ENCODE measurements at regions not wholly inside any gene's neighbourhood (a gene's known extent, or its start where the extent isn't known, plus 50 kb on each side); places are given as distances from the start of the nearest gene placed in this dataset.
"Not testable (repeated sequence)": the region's sequence is repeated elsewhere in the genome, so short reads cannot be mapped to it uniquely, and the experiment has no call there.

DNA sequence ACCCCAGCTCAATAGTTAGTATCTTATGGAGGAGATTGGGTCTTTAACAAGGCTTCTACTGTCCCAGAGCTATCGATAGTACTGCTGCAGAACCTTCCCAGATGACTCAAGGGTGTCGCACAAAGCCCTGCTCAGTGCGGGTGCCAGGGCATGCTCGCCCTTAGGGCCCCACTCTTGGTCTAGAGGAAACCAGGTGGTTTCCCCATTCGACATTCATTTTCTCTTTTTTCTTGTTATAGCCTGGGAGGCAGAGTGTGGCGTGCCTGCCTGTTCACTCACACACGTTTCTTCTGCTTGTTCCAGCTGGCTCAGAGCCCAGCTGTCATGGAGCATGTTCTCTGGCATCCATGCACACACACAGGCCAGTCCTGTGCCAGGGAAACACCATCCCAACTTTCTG is 144.5 kb downstream of the SMIM20 start:
- DNase-seq (ENCODE audit: low read depth), result peak; percentile 95
- TF ChIP-seq, protein P1, sequence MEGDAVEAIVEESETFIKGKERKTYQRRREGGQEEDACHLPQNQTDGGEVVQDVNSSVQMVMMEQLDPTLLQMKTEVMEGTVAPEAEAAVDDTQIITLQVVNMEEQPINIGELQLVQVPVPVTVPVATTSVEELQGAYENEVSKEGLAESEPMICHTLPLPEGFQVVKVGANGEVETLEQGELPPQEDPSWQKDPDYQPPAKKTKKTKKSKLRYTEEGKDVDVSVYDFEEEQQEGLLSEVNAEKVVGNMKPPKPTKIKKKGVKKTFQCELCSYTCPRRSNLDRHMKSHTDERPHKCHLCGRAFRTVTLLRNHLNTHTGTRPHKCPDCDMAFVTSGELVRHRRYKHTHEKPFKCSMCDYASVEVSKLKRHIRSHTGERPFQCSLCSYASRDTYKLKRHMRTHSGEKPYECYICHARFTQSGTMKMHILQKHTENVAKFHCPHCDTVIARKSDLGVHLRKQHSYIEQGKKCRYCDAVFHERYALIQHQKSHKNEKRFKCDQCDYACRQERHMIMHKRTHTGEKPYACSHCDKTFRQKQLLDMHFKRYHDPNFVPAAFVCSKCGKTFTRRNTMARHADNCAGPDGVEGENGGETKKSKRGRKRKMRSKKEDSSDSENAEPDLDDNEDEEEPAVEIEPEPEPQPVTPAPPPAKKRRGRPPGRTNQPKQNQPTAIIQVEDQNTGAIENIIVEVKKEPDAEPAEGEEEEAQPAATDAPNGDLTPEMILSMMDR (IDR thresholded peaks at IDR 0.05; ENCODE audit: insufficient read depth, low read depth, low read length, missing control alignments), result no peak
- no peak overlapping the region for H3K4me3 ChIP-seq (ENCODE audit: low read length)

DNA sequence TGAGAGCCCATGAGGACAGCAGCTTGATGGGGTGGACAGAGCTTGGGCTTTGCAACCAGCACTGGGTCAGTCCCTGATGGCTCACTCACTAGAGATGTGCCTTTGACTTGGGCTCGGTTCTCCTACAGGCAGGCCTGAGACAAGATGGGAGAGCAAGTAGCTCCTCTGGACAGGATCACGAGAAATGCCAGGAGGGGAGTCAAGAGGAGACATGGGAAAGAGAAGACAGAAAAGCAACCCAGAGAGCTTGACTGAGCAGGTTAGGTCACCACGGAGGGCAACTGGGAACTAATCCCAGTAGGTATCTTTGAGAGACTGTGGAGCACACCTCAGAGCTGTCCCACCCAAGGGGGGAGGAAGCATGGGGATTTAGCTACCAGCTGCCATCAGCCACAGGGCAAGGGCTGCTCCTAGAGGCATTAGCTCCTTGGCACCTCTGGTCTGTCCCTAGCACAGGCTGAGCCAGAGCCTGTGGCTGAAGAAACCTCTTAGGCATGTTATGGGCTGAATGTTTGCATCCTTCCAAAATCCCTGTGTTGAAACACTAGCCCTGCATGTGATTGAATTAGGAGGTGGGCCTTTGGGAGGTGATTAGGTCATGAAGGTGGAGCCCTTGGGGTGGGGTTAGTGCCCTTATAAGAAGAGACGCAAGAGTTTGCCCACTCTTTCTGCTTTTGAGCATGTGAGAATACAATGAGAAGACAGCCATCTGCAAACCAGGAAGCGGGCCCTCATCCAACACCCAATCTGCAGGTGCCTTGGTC is 145.6 kb downstream of the SMIM20 start:
- H3K4me3 ChIP-seq (ENCODE audit: low read length), result no peak overlapping the region
- no peak for DNase-seq (ENCODE audit: low read depth)
- TF ChIP-seq, protein P1 (IDR thresholded peaks at IDR 0.05; ENCODE audit: insufficient read depth, low read depth, low read length, missing control alignments), result no peak

GRCh38 chr4:26060286-26060685 is 146.3 kb downstream of the SMIM20 start:
- DNase-seq (ENCODE audit: low read depth), result peak; percentile 71
- TF ChIP-seq, protein P1 (IDR thresholded peaks at IDR 0.05; ENCODE audit: insufficient read depth, low read depth, low read length, missing control alignments), result no peak

GRCh38 chr4:26061248-26061986 is 147.4 kb downstream of the SMIM20 start:
- peak; percentile 56 for DNase-seq (ENCODE audit: low read depth)
- no peak overlapping the region for H3K4me3 ChIP-seq (ENCODE audit: low read length)
- TF ChIP-seq, protein P1 (IDR thresholded peaks at IDR 0.05; ENCODE audit: insufficient read depth, low read depth, low read length, missing control alignments), result peak; percentile 57

More at GRCh38 chr4:26060286-26060685, 146.3 kb downstream of the SMIM20 start:
- no peak overlapping the region for H3K4me3 ChIP-seq (ENCODE audit: low read length)

- TF ChIP-seq, protein P1 (IDR thresholded peaks at IDR 0.05; ENCODE audit: insufficient read depth, low read depth, low read length, missing control alignments), result no peak
- H3K4me3 ChIP-seq (ENCODE audit: low read length), result no peak overlapping the region
- DNase-seq (ENCODE audit: low read depth), result no peak
Measured at GRCh38 chr4:26062215-26062614, 148.2 kb downstream of the SMIM20 start.

GRCh38 chr4:26064009-26064408 is 150.0 kb downstream of the SMIM20 start:
- DNase-seq (ENCODE audit: low read depth); H3K4me3 ChIP-seq (ENCODE audit: low read length): not testable (repeated sequence)

DNA sequence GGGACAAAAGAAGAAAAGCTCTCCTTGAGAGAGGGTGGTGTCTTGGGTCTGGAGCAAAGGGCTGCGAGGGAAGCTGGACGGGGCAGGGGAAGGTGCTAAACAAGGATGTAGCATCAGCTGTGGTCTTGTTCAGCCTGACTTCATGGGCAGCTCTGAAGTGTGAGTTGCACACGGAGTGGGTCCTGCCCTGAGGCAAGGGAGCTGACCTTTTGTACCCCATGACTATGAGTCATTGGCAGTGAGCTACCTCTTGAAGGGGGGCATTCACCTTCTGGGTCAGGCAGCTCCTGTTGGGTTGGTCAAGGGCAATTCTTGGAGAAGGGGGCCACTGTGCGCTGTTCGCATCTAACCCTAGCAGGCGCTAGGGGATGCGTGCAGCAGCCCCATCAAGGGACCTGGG is 151.8 kb downstream of the SMIM20 start:
- DNase-seq (ENCODE audit: low read depth), result no peak
- H3K4me3 ChIP-seq (ENCODE audit: low read length), result no peak overlapping the region
- TF ChIP-seq, protein P1 (IDR thresholded peaks at IDR 0.05; ENCODE audit: insufficient read depth, low read depth, low read length, missing control alignments), result no peak
